Activated naive CD4-positive, alpha-beta T cell treated with Interleukin-2 at 50 U/mL for 16 hours (primary cell): ENCODE measurements at regions not wholly inside any gene's neighbourhood (a gene's known extent, or its start where the extent isn't known, plus 50 kb on each side); places are given as distances from the start of the nearest gene placed in this dataset.
"Not testable (repeated sequence)": the region's sequence is repeated elsewhere in the genome, so short reads cannot be mapped to it uniquely, and the experiment has no call there.

Experiments used
- DNase-seq: peaks from one replicate; pipeline ENCODE4 v3.0.0-alpha.2; 2020

GRCh38 chr7:16933296-16934279 lies 51.8 kb upstream of the AGR3 start:
- DNase-seq = no peak

GRCh38 chr7:16934722-16935340 lies 53.0 kb upstream of the AGR3 start:
- peak; percentile 10 for DNase-seq

GRCh38 chr7:16935341-16935735 lies 53.6 kb upstream of the AGR3 start:
- no peak for DNase-seq

- DNase-seq = no peak
Measured at GRCh38 chr7:16936626-16937422, 55.0 kb upstream of the AGR3 start.

GRCh38 chr7:16939161-16939560 lies 57.4 kb upstream of the AGR3 start:
- no peak for DNase-seq

GRCh38 chr7:16940776-16941175 lies 59.0 kb upstream of the AGR3 start:
- no peak for DNase-seq

GRCh38 chr7:16942929-16943509 lies 61.2 kb upstream of the AGR3 start:
- DNase-seq = no peak

- no peak for DNase-seq
Measured at GRCh38 chr7:16944936-16945335, 63.2 kb upstream of the AGR3 start.

GRCh38 chr7:16945372-16945771 lies 63.6 kb upstream of the AGR3 start:
- DNase-seq = no peak

- DNase-seq = not testable (repeated sequence)
Measured at GRCh38 chr7:16948110-16948509, 66.3 kb upstream of the AGR3 start.

- DNase-seq = no peak
Measured at GRCh38 chr7:16951483-16952080, 69.8 kb upstream of the AGR3 start.

GRCh38 chr7:16954321-16954720 lies 72.5 kb upstream of the AGR3 start:
- no peak for DNase-seq

GRCh38 chr7:16958724-16959123 lies 76.9 kb upstream of the AGR3 start:
- no peak for DNase-seq

- no peak for DNase-seq
Measured at GRCh38 chr7:16960337-16960965, 78.7 kb upstream of the AGR3 start.

- no peak for DNase-seq
Measured at GRCh38 chr7:16961641-16962040, 79.9 kb upstream of the AGR3 start.

GRCh38 chr7:16963044-16963443 lies 81.3 kb upstream of the AGR3 start:
- no peak for DNase-seq

GRCh38 chr7:16965697-16966096 lies 83.9 kb upstream of the AGR3 start:
- not testable (repeated sequence) for DNase-seq

GRCh38 chr7:16967300-16967811 lies 85.6 kb upstream of the AGR3 start:
- no peak for DNase-seq

- DNase-seq = no peak
Measured at GRCh38 chr7:16970732-16971482, 89.1 kb upstream of the AGR3 start.

- no peak for DNase-seq
Measured at GRCh38 chr7:16975712-16976111, 93.9 kb upstream of the AGR3 start.
